ENCODE measurements at regions not wholly inside any gene's neighbourhood (a gene's known extent, or its start where the extent isn't known, plus 50 kb on each side); places are given as distances from the start of the nearest gene placed in this dataset.

GRCh38 chr5:60540856-60541805 is 158.8 kb downstream of the DEPDC1B start:
- TF ChIP-seq CTCF (IDR thresholded peaks at IDR 0.05): no peak
- no peak for TF ChIP-seq POLR2A (IDR thresholded peaks at IDR 0.05)
